Gastrocnemius medialis (tissue), 4 donors: ENCODE measurements at regions not wholly inside any gene's neighbourhood (a gene's known extent, or its start where the extent isn't known, plus 50 kb on each side); places are given as distances from the start of the nearest gene placed in this dataset.

Source experiments
- ATAC-seq, 2 donors: fragments of 150-250 bp; one replicate each; pipeline ENCODE4 v1.9.1; 2016
- DNase-seq, 2 donors: peaks; one replicate each; pipeline ENCODE4 v3.0.0-alpha.2; 2019
- H3K27ac ChIP-seq, 4 donors: fragments of 200-600 bp; sonication (generic); 1 replicate in 1 of 4; 2 replicates in 3 of 4; pipeline ENCODE4 v1.5.1; 2016 to 2018; ENCODE audit warnings: mild to moderate bottlenecking in 2 of 4, moderate library complexity in 1 of 4
- H3K27me3 ChIP-seq, 3 donors: fragments of 200-600 bp; sonication (generic) in 2 of 3; 1 replicate in 1 of 3; 2 replicates in 2 of 3; pipeline versions ENCODE4 v1.5.1 to v1.6.0; 2016 to 2019; ENCODE audit warnings: mild to moderate bottlenecking in 1 of 3, moderate library complexity in 1 of 3
- H3K36me3 ChIP-seq, 2 donors: fragments of 200-600 bp; sonication (generic) in 1 of 2; one replicate each; pipeline ENCODE4 v1.5.1; 2017 to 2018
- H3K4me1 ChIP-seq, 2 donors: fragments of 200-600 bp; sonication (generic) in 1 of 2; one replicate each; pipeline ENCODE4 v1.5.1; 2016 to 2017; ENCODE audit warnings: mild to moderate bottlenecking in 2 of 2
- H3K4me3 ChIP-seq, 4 donors: fragments of 200-600 bp; sonication (generic) in 3 of 4; 1 replicate in 1 of 4; 2 replicates in 3 of 4; pipeline ENCODE4 v1.5.1; 2016 to 2019; ENCODE audit warnings: mild to moderate bottlenecking in 2 of 4
- H3K9me3 ChIP-seq, 3 donors: fragments of 200-600 bp; sonication (generic) in 2 of 3; 1 replicate in 1 of 3; 2 replicates in 2 of 3; pipeline ENCODE4 v1.5.1; 2016 to 2019
- CTCF ChIP-seq, 5 experiments: fragments of 450-650 bp in 3 of 5; fragments of 200-600 bp in 2 of 5; sonication (generic) in 2 of 5; IDR thresholded peaks in 4 of 5; conservative IDR thresholded peaks in 1 of 5; 1 replicate in 4 of 5; 2 replicates in 1 of 5; pipeline ENCODE4 v1.5.1; 2016 to 2019; ENCODE audit warnings: antibody characterized with exemption in 5 of 5, mild to moderate bottlenecking in 3 of 5, moderate library complexity in 3 of 5
- POLR2A ChIP-seq, 2 donors: fragments of 450-650 bp; IDR thresholded peaks; one replicate each; pipeline ENCODE4 v1.6.1; 2017; ENCODE audit warnings: antibody characterized with exemption in 2 of 2, mild to moderate bottlenecking in 2 of 2, moderate library complexity in 2 of 2
- in situ Hi-C, 4 donors: fragments of 200-750 bp; cut with MboI; loops; one replicate each; pipeline versions ENCODE4 v1.15.0 to v1.8.0; 2017; ENCODE audit warnings: low sequenced_read_pairs in 4 of 4
- intact Hi-C: fragments of 100-400 bp; cut with DNase I; formaldehyde crosslinking; loops from one replicate; pipeline ENCODE4 v1.15.1; 2023; ENCODE audit warnings: low total_unique reads

GRCh38 chr5:12017007-12017406 lies 112.8 kb upstream of the CTNND2 start:
- in situ Hi-C loops, result no loop called here
- DNase-seq, result no peak
- Histone ChIP-seq H3K27ac (no peak overlapping the region), H3K4me3 (no peak overlapping the region), H3K36me3 (no peaks in the 10 kb centered on the region), H3K4me1 (no peaks in the 10 kb centered on the region), H3K9me3 (no peaks in the 10 kb centered on the region), H3K27me3 (no peaks in the 10 kb centered on the region)
- intact Hi-C loops, result no loop called here
- ATAC-seq, result no peak
- TF ChIP-seq CTCF (IDR thresholded peaks at IDR 0.05 in 4 of 5, conservative IDR thresholded peaks at IDR 0.05 in 1 of 5), result no peak
- TF ChIP-seq POLR2A (IDR thresholded peaks at IDR 0.05), result no peak

- Histone ChIP-seq H3K36me3 (no peaks in the 10 kb centered on the region), H3K4me1 (no peaks in the 10 kb centered on the region), H3K27me3 (no peaks in the 10 kb centered on the region), H3K27ac (no peak overlapping the region), H3K9me3 (no peaks in the 10 kb centered on the region), H3K4me3 (no peak overlapping the region)
- ATAC-seq (no peak), DNase-seq (no peak)
- intact Hi-C loops (no loop called here), in situ Hi-C loops (no loop called here)
- no peak for TF ChIP-seq CTCF (IDR thresholded peaks at IDR 0.05 in 4 of 5, conservative IDR thresholded peaks at IDR 0.05 in 1 of 5)
- TF ChIP-seq POLR2A (IDR thresholded peaks at IDR 0.05), result no peak
Measured at GRCh38 chr5:12016159-12016746, 112.0 kb upstream of the CTNND2 start.

GRCh38 chr5:12013351-12013750 lies 109.1 kb upstream of the CTNND2 start:
- no peak for DNase-seq
- Histone ChIP-seq H3K9me3 (no peaks in the 10 kb centered on the region), H3K4me1 (no peaks in the 10 kb centered on the region), H3K27ac (no peak overlapping the region), H3K4me3 (no peak overlapping the region), H3K27me3 (no peaks in the 10 kb centered on the region), H3K36me3 (no peaks in the 10 kb centered on the region)
- no peak for ATAC-seq
- intact Hi-C loops (no loop called here), in situ Hi-C loops (no loop called here)
- TF ChIP-seq CTCF (IDR thresholded peaks at IDR 0.05 in 4 of 5, conservative IDR thresholded peaks at IDR 0.05 in 1 of 5), result no peak
- TF ChIP-seq POLR2A (IDR thresholded peaks at IDR 0.05), result no peak

- H3K36me3 ChIP-seq, result no peaks in the 10 kb centered on the region
- in situ Hi-C loops, result no loop called here
- H3K9me3 ChIP-seq, result no peaks in the 10 kb centered on the region
- DNase-seq (no peak), ATAC-seq (no peak)
- H3K4me1 ChIP-seq, result no peaks in the 10 kb centered on the region
- no peak overlapping the region for H3K4me3 ChIP-seq
- intact Hi-C loops, result no loop called here
- no peak overlapping the region for H3K27ac ChIP-seq
- no peaks in the 10 kb centered on the region for H3K27me3 ChIP-seq
- TF ChIP-seq CTCF (IDR thresholded peaks at IDR 0.05 in 4 of 5, conservative IDR thresholded peaks at IDR 0.05 in 1 of 5), result no peak
- TF ChIP-seq POLR2A (IDR thresholded peaks at IDR 0.05), result no peak
Measured at GRCh38 chr5:12003680-12004079, 99.4 kb upstream of the CTNND2 start.

- Histone ChIP-seq H3K4me1 (no peaks in the 10 kb centered on the region), H3K9me3 (no peaks in the 10 kb centered on the region), H3K36me3 (no peaks in the 10 kb centered on the region), H3K27ac (no peak overlapping the region), H3K27me3 (no peaks in the 10 kb centered on the region), H3K4me3 (no peak overlapping the region)
- TF ChIP-seq POLR2A (IDR thresholded peaks at IDR 0.05) (no peak), CTCF (IDR thresholded peaks at IDR 0.05 in 4 of 5, conservative IDR thresholded peaks at IDR 0.05 in 1 of 5) (no peak)
- intact Hi-C loops (no loop called here), in situ Hi-C loops (no loop called here)
- DNase-seq, result no peak
- no peak for ATAC-seq
Measured at GRCh38 chr5:11998397-11998796, 94.2 kb upstream of the CTNND2 start.
